A673 (cell line): ENCODE measurements at regions not wholly inside any gene's neighbourhood (a gene's known extent, or its start where the extent isn't known, plus 50 kb on each side); places are given as distances from the start of the nearest gene placed in this dataset.

Source experiments
- CTCF ChIP-seq: fragments of 300-800, 200-600 bp; sonication (generic); conservative IDR thresholded peaks from 2 replicates; pipeline ENCODE4 v1.5.1; 2017; ENCODE audit warnings: low read depth, mild to moderate bottlenecking, antibody characterized with exemption, low read length, moderate library complexity, mixed read lengths
- EZH2 ChIP-seq: fragments of 200-600 bp; sonication (generic); IDR thresholded peaks from 2 replicates; pipeline ENCODE4 v1.6.1; 2017; ENCODE audit warnings: borderline replicate concordance, low read depth, mild to moderate bottlenecking, mixed read lengths, antibody characterized with exemption, low read length; ENCODE audit not compliant: poor library complexity, severe bottlenecking

- TF ChIP-seq CTCF: no peak
- TF ChIP-seq EZH2: no peak
These were observed 628.2 kb downstream of the COL12A1 start for GRCh38 chr6:74577619-74578018.
